ENCODE measurements at regions not wholly inside any gene's neighbourhood (a gene's known extent, or its start where the extent isn't known, plus 50 kb on each side); places are given as distances from the start of the nearest gene placed in this dataset.

- DNase-seq (ENCODE audit: low read depth): no peak
- TF ChIP-seq MYC (IDR thresholded peaks at IDR 0.05; ENCODE audit: low read depth, low read length) (no peak), CTCF (IDR thresholded peaks at IDR 0.05; ENCODE audit: low read depth, low read length) (no peak), POLR2A (IDR thresholded peaks at IDR 0.05; ENCODE audit: extremely low read depth, insufficient read length) (no peak), MAX (IDR thresholded peaks at IDR 0.05; ENCODE audit: low read depth, low read length) (no peak)
- no peak overlapping the region for H3K4me3 ChIP-seq (ENCODE audit: low read depth, low read length)
Observed at GRCh38 chr17:73943416-73944110, 259.9 kb upstream of the RPL38 start.

- DNase-seq (ENCODE audit: low read depth): no peak
- no peak overlapping the region for H3K4me3 ChIP-seq (ENCODE audit: low read depth, low read length)
- TF ChIP-seq POLR2A (IDR thresholded peaks at IDR 0.05; ENCODE audit: extremely low read depth, insufficient read length) (no peak), CTCF (IDR thresholded peaks at IDR 0.05; ENCODE audit: low read depth, low read length) (no peak), MYC (IDR thresholded peaks at IDR 0.05; ENCODE audit: low read depth, low read length) (no peak), MAX (IDR thresholded peaks at IDR 0.05; ENCODE audit: low read depth, low read length) (no peak)
Observed at GRCh38 chr17:73944366-73944765, 259.1 kb upstream of the RPL38 start.

- no peak for DNase-seq (ENCODE audit: low read depth)
- TF ChIP-seq MAX (IDR thresholded peaks at IDR 0.05; ENCODE audit: low read depth, low read length) (no peak), POLR2A (IDR thresholded peaks at IDR 0.05; ENCODE audit: extremely low read depth, insufficient read length) (no peak), MYC (IDR thresholded peaks at IDR 0.05; ENCODE audit: low read depth, low read length) (no peak), CTCF (IDR thresholded peaks at IDR 0.05; ENCODE audit: low read depth, low read length) (no peak)
- H3K4me3 ChIP-seq (ENCODE audit: low read depth, low read length): no peak overlapping the region
Observed at GRCh38 chr17:73947281-73947965, 256.1 kb upstream of the RPL38 start.

GRCh38 chr17:73947966-73948355, 255.5 kb upstream of the RPL38 start:
- DNase-seq (ENCODE audit: low read depth): no peak
- TF ChIP-seq MYC (IDR thresholded peaks at IDR 0.05; ENCODE audit: low read depth, low read length): no peak
- no peak for TF ChIP-seq CTCF (IDR thresholded peaks at IDR 0.05; ENCODE audit: low read depth, low read length)
- no peak for TF ChIP-seq MAX (IDR thresholded peaks at IDR 0.05; ENCODE audit: low read depth, low read length)
- TF ChIP-seq POLR2A (IDR thresholded peaks at IDR 0.05; ENCODE audit: extremely low read depth, insufficient read length): no peak
- H3K4me3 ChIP-seq (ENCODE audit: low read depth, low read length): no peak overlapping the region

- H3K4me3 ChIP-seq (ENCODE audit: low read depth, low read length): no peak overlapping the region
- no peak for TF ChIP-seq MAX (IDR thresholded peaks at IDR 0.05; ENCODE audit: low read depth, low read length)
- TF ChIP-seq CTCF (IDR thresholded peaks at IDR 0.05; ENCODE audit: low read depth, low read length): no peak
- TF ChIP-seq MYC (IDR thresholded peaks at IDR 0.05; ENCODE audit: low read depth, low read length): no peak
- TF ChIP-seq POLR2A (IDR thresholded peaks at IDR 0.05; ENCODE audit: extremely low read depth, insufficient read length): no peak
- no peak for DNase-seq (ENCODE audit: low read depth)
Observed at GRCh38 chr17:73949903-73950592, 253.4 kb upstream of the RPL38 start.
